PC-9 (cell line): ENCODE measurements at regions not wholly inside any gene's neighbourhood (a gene's known extent, or its start where the extent isn't known, plus 50 kb on each side); places are given as distances from the start of the nearest gene placed in this dataset.

Experiments
- EZH2 ChIP-seq: fragments of 200-600 bp; sonication (generic); IDR thresholded peaks from 2 replicates; pipeline ENCODE4 v1.8.0; 2017; ENCODE audit warnings: antibody characterized with exemption, low read depth
- TF ChIP-seq, protein P1 (sequence below): fragments of 200-600 bp; sonication (generic); conservative IDR thresholded peaks from 2 replicates; pipeline ENCODE4 v1.6.1; 2017; ENCODE audit warnings: mixed run types, antibody characterized with exemption, mild to moderate bottlenecking, moderate library complexity

DNA sequence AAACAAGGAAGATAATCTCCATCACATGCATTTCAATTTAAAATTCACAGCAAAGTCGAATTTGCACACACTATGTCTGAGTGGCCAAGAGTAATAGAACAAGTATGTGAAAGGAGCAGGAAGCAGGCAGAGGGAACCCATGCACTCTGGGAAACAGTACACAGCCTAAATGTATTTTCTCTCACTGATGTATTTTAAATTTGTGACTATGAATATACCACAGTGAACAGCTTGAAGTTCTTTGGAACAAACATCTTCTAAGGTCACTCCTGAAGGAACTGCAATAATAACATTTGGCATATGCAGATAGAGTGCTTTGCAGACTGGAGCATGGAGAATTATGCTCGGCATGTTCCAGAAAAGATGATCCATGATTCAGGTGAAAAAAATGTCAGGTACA, 223.1 kb upstream of the PKN2 start:
- TF ChIP-seq, protein P1, sequence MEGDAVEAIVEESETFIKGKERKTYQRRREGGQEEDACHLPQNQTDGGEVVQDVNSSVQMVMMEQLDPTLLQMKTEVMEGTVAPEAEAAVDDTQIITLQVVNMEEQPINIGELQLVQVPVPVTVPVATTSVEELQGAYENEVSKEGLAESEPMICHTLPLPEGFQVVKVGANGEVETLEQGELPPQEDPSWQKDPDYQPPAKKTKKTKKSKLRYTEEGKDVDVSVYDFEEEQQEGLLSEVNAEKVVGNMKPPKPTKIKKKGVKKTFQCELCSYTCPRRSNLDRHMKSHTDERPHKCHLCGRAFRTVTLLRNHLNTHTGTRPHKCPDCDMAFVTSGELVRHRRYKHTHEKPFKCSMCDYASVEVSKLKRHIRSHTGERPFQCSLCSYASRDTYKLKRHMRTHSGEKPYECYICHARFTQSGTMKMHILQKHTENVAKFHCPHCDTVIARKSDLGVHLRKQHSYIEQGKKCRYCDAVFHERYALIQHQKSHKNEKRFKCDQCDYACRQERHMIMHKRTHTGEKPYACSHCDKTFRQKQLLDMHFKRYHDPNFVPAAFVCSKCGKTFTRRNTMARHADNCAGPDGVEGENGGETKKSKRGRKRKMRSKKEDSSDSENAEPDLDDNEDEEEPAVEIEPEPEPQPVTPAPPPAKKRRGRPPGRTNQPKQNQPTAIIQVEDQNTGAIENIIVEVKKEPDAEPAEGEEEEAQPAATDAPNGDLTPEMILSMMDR, result no peak
- no peak for TF ChIP-seq EZH2
